ENCODE measurements at regions not wholly inside any gene's neighbourhood (a gene's known extent, or its start where the extent isn't known, plus 50 kb on each side); places are given as distances from the start of the nearest gene placed in this dataset.

- no peak for DNase-seq
These were observed 387.9 kb upstream of the PTBP2 start for GRCh38 chr1:96333522-96334235.

GRCh38 chr1:96334236-96334557 is 387.4 kb upstream of the PTBP2 start:
- DNase-seq = no peak

GRCh38 chr1:96338622-96339021 is 383.0 kb upstream of the PTBP2 start:
- no peak for DNase-seq

- DNase-seq = no peak
These were observed 380.9 kb upstream of the PTBP2 start for GRCh38 chr1:96340686-96341085.

- DNase-seq = no peak
These were observed 374.9 kb upstream of the PTBP2 start for GRCh38 chr1:96346719-96347118.

GRCh38 chr1:96349896-96350295 is 371.7 kb upstream of the PTBP2 start:
- DNase-seq = no peak

GRCh38 chr1:96352733-96353132 is 368.9 kb upstream of the PTBP2 start:
- no peak for DNase-seq

- DNase-seq = no peak
These were observed 366.1 kb upstream of the PTBP2 start for GRCh38 chr1:96355521-96355920.

GRCh38 chr1:96355961-96356360 is 365.6 kb upstream of the PTBP2 start:
- DNase-seq = no peak

GRCh38 chr1:96357141-96357765 is 364.3 kb upstream of the PTBP2 start:
- no peak for DNase-seq

GRCh38 chr1:96358057-96358456 is 363.5 kb upstream of the PTBP2 start:
- no peak for DNase-seq

GRCh38 chr1:96360036-96360795 is 361.4 kb upstream of the PTBP2 start:
- no peak for DNase-seq

- no peak for DNase-seq
These were observed 360.2 kb upstream of the PTBP2 start for GRCh38 chr1:96361271-96361856.

GRCh38 chr1:96361961-96362360 is 359.6 kb upstream of the PTBP2 start:
- no peak for DNase-seq

GRCh38 chr1:96362623-96363022 is 359.0 kb upstream of the PTBP2 start:
- DNase-seq = peak; percentile 75

- no peak for DNase-seq
These were observed 357.8 kb upstream of the PTBP2 start for GRCh38 chr1:96363826-96364225.

GRCh38 chr1:96364576-96364975 is 357.0 kb upstream of the PTBP2 start:
- no peak for DNase-seq

- DNase-seq = no peak
These were observed 356.5 kb upstream of the PTBP2 start for GRCh38 chr1:96365076-96365475.

GRCh38 chr1:96365596-96366390 is 355.8 kb upstream of the PTBP2 start:
- no peak for DNase-seq

- DNase-seq = no peak
These were observed 355.1 kb upstream of the PTBP2 start for GRCh38 chr1:96366516-96366915.

GRCh38 chr1:96367791-96368190 is 353.8 kb upstream of the PTBP2 start:
- no peak for DNase-seq

- no peak for DNase-seq
These were observed 350.8 kb upstream of the PTBP2 start for GRCh38 chr1:96370757-96371156.

GRCh38 chr1:96372881-96373280 is 348.7 kb upstream of the PTBP2 start:
- DNase-seq = no peak

Measured in activated CD4-positive, alpha-beta T cell treated with anti-CD3 and anti-CD28 coated beads, Interleukin-10, Interleukin-2, amounts not matched to agents 100 ng/mL and 50 ng/mL, durations not matched to agents 16 hours and 8 hours (primary cell).